ENCODE measurements at regions not wholly inside any gene's neighbourhood (a gene's known extent, or its start where the extent isn't known, plus 50 kb on each side); places are given as distances from the start of the nearest gene placed in this dataset.

- TF ChIP-seq MYC (IDR thresholded peaks at IDR 0.05; ENCODE audit: low read depth, low read length) (no peak), GATA2 (IDR thresholded peaks at IDR 0.05; ENCODE audit: insufficient read depth, insufficient read length, low read depth, low read length) (no peak), JUN (IDR thresholded peaks at IDR 0.05; ENCODE audit: borderline replicate concordance, insufficient read depth, insufficient read length, low read depth) (no peak), EZH2 (IDR thresholded peaks at IDR 0.05; ENCODE audit: borderline replicate concordance, low read depth, low read length, severe bottlenecking) (no peak), FOS (IDR thresholded peaks at IDR 0.05; ENCODE audit: borderline replicate concordance, insufficient read depth, low read length) (no peak), CTCF (IDR thresholded peaks at IDR 0.05; ENCODE audit: extremely low read depth in 1 of 2, insufficient read depth in 1 of 2, low read depth in 1 of 2, low read length in 2 of 2) (no peak), POLR2AphosphoS5 (IDR thresholded peaks at IDR 0.05; ENCODE audit: insufficient read depth, low read depth, low read length) (no peak), MAX (IDR thresholded peaks at IDR 0.05; ENCODE audit: insufficient read depth, insufficient read length) (no peak), POLR2A (IDR thresholded peaks at IDR 0.05; ENCODE audit: low read depth, low read length) (no peak)
- dilution Hi-C loops (cut with MboI; ENCODE audit: extremely low pct_ligation_motif_present, low sequenced_read_pairs): no loop called here
- no TSS peak for BruUV-seq (replicated peaks)
- no peak overlapping the region for H3K27ac ChIP-seq (ENCODE audit: insufficient read depth, low read depth, low read length)
- no peaks in the 10 kb centered on the region for H4K20me1 ChIP-seq (replicated peaks; ENCODE audit: control insufficient read depth, extremely low read depth, insufficient read depth, low read length)
- H3K4me1 ChIP-seq (ENCODE audit: control insufficient read depth, extremely low read depth, insufficient read depth, low read length): no peaks in the 10 kb centered on the region
- DNase-seq (ENCODE audit: low read depth, low spot score) (no peak), FAIRE-seq (no peak)
- no peaks in the 10 kb centered on the region for H3K9me3 ChIP-seq (replicated peaks; ENCODE audit: control insufficient read depth, insufficient read depth, low read length)
- no peak overlapping the region for H2AFZ ChIP-seq (ENCODE audit: low read depth, low read length)
- no peaks in the 10 kb centered on the region for H3K9me1 ChIP-seq (replicated peaks; ENCODE audit: control insufficient read depth, extremely low read depth, insufficient read depth, low read length)
- no peaks in the 10 kb centered on the region for H3K36me3 ChIP-seq (ENCODE audit: control insufficient read depth in 2 of 2, extremely low read depth in 1 of 2, insufficient read depth in 2 of 2, low read length in 2 of 2)
- intact Hi-C loops (cut with micrococcal nuclease): no loop called here
- no peaks in the 10 kb centered on the region for H3K27me3 ChIP-seq (ENCODE audit: control insufficient read depth in 2 of 2, insufficient read depth in 2 of 2, low read length in 2 of 2)
- POLR2A ChIA-PET: no interaction called here
- CTCF ChIA-PET: no interaction called here
- no peaks in the 10 kb centered on the region for H3K79me2 ChIP-seq (ENCODE audit: control insufficient read depth, insufficient read depth, low read length)
- H3K4me2 ChIP-seq (ENCODE audit: insufficient read depth, low read length): no peak overlapping the region
- no peak overlapping the region for H3K4me3 ChIP-seq (replicated peaks in 1 of 3; ENCODE audit: insufficient read depth in 1 of 3, low read depth in 1 of 3, low read length in 3 of 3)
- no peak overlapping the region for H3K9ac ChIP-seq (replicated peaks; ENCODE audit: extremely low read depth, insufficient read depth, low read length)
These were observed 414.0 kb upstream of the KAZN start for GRCh38 chr1:14184454-14184853.
